ENCODE measurements at regions not wholly inside any gene's neighbourhood (a gene's known extent, or its start where the extent isn't known, plus 50 kb on each side); places are given as distances from the start of the nearest gene placed in this dataset.

- Histone ChIP-seq H3K9me2 (ENCODE audit: insufficient read depth) (no peaks in the 10 kb centered on the region), H3K9me3 (ENCODE audit: control insufficient read depth in 1 of 2, insufficient read depth in 1 of 2, low read depth in 1 of 2, low read length in 2 of 2) (no peaks in the 10 kb centered on the region), H4K20me1 (ENCODE audit: insufficient read depth) (no peaks in the 10 kb centered on the region), H3K27me3 (ENCODE audit: insufficient read depth, low read length) (no peaks in the 10 kb centered on the region), H2AFZ (ENCODE audit: low read depth, low read length, poor library complexity, severe bottlenecking) (no peak overlapping the region), H3K27ac (ENCODE audit: low read depth, low read length) (no peak overlapping the region), H3K4me2 (ENCODE audit: low read length) (no peak overlapping the region), H3K36me3 (ENCODE audit: control insufficient read depth in 1 of 2, insufficient read depth in 2 of 2, low read length in 2 of 2) (no peaks in the 10 kb centered on the region), H3K79me2 (ENCODE audit: insufficient read depth, low read length) (no peaks in the 10 kb centered on the region), H3K9ac (ENCODE audit: low read length) (no peak overlapping the region), H3K4me3 (replicated peaks in 1 of 2; ENCODE audit: low read depth in 1 of 2, low read length in 2 of 2) (no peak overlapping the region), H3K4me1 (ENCODE audit: control insufficient read depth in 1 of 2, insufficient read depth in 2 of 2, low read length in 2 of 2) (no peaks in the 10 kb centered on the region)
- ATAC-seq (no peak), DNase-seq (ENCODE audit: low read depth, low spot score) (no peak)
- intact Hi-C loops (cut with micrococcal nuclease), result no loop called here
- no TSS peak for BruUV-seq (replicated peaks)
- no peak for TF ChIP-seq TCF7L2 (IDR thresholded peaks at IDR 0.05; ENCODE audit: borderline replicate concordance, extremely low read depth, insufficient read depth, insufficient read length)
- CTCF ChIA-PET, result no interaction called here
- RAD21 ChIA-PET (ENCODE audit: low non-redundant PET in 1 of 2, low total read pairs in 2 of 2, uncharacterized antibody in 2 of 2, unreplicated experiment in 2 of 2), result no interaction called here
- POLR2A ChIA-PET, result no interaction called here
These were observed 230.8 kb upstream of the RND3 start for GRCh38 chr2:150718280-150718679.

GRCh38 chr2:150716186-150716585 is 228.7 kb upstream of the RND3 start:
- no peaks in the 10 kb centered on the region for H3K9me2 ChIP-seq (ENCODE audit: insufficient read depth)
- CTCF ChIA-PET, result no interaction called here
- TF ChIP-seq ELF1 (IDR thresholded peaks at IDR 0.05; ENCODE audit: borderline replicate concordance, low read depth) (no peak), EZH2 (IDR thresholded peaks at IDR 0.05) (no peak), SIN3A (IDR thresholded peaks at IDR 0.05; ENCODE audit: low read depth) (no peak), SP1 (IDR thresholded peaks at IDR 0.05; ENCODE audit: low read depth) (no peak), JUND (IDR thresholded peaks at IDR 0.05) (no peak), MAX (IDR thresholded peaks at IDR 0.05) (no peak), ZFX (IDR thresholded peaks at IDR 0.05) (no peak)
- H3K79me2 ChIP-seq (ENCODE audit: insufficient read depth, low read length), result no peaks in the 10 kb centered on the region
- H3K27me3 ChIP-seq (ENCODE audit: insufficient read depth, low read length), result no peaks in the 10 kb centered on the region
- no peaks in the 10 kb centered on the region for H3K4me1 ChIP-seq (ENCODE audit: control insufficient read depth in 1 of 2, insufficient read depth in 2 of 2, low read length in 2 of 2)
- H3K36me3 ChIP-seq (ENCODE audit: control insufficient read depth in 1 of 2, insufficient read depth in 2 of 2, low read length in 2 of 2), result no peaks in the 10 kb centered on the region
- no peak overlapping the region for H3K27ac ChIP-seq (ENCODE audit: low read depth, low read length)
- no peaks in the 10 kb centered on the region for H4K20me1 ChIP-seq (ENCODE audit: insufficient read depth)
- RAD21 ChIA-PET (ENCODE audit: low non-redundant PET in 1 of 2, low total read pairs in 2 of 2, uncharacterized antibody in 2 of 2, unreplicated experiment in 2 of 2), result no interaction called here
- no TSS peak for BruUV-seq (replicated peaks)
- no peaks in the 10 kb centered on the region for H3K9me3 ChIP-seq (ENCODE audit: control insufficient read depth in 1 of 2, insufficient read depth in 1 of 2, low read depth in 1 of 2, low read length in 2 of 2)
- POLR2A ChIA-PET, result no interaction called here
- DNase-seq (ENCODE audit: low read depth, low spot score), result no peak
- ATAC-seq, result no peak
- H3K9ac ChIP-seq (ENCODE audit: low read length), result no peak overlapping the region
- no peak overlapping the region for H3K4me2 ChIP-seq (ENCODE audit: low read length)
- intact Hi-C loops (cut with micrococcal nuclease), result no loop called here
- no peak overlapping the region for H3K4me3 ChIP-seq (replicated peaks in 1 of 2; ENCODE audit: low read depth in 1 of 2, low read length in 2 of 2)
- H2AFZ ChIP-seq (ENCODE audit: low read depth, low read length, poor library complexity, severe bottlenecking), result no peak overlapping the region
